ENCODE measurements at regions not wholly inside any gene's neighbourhood (a gene's known extent, or its start where the extent isn't known, plus 50 kb on each side); places are given as distances from the start of the nearest gene placed in this dataset.
A peak's percentile ranks its signal among the peaks of the same experiment; 100 is the strongest.

DNA sequence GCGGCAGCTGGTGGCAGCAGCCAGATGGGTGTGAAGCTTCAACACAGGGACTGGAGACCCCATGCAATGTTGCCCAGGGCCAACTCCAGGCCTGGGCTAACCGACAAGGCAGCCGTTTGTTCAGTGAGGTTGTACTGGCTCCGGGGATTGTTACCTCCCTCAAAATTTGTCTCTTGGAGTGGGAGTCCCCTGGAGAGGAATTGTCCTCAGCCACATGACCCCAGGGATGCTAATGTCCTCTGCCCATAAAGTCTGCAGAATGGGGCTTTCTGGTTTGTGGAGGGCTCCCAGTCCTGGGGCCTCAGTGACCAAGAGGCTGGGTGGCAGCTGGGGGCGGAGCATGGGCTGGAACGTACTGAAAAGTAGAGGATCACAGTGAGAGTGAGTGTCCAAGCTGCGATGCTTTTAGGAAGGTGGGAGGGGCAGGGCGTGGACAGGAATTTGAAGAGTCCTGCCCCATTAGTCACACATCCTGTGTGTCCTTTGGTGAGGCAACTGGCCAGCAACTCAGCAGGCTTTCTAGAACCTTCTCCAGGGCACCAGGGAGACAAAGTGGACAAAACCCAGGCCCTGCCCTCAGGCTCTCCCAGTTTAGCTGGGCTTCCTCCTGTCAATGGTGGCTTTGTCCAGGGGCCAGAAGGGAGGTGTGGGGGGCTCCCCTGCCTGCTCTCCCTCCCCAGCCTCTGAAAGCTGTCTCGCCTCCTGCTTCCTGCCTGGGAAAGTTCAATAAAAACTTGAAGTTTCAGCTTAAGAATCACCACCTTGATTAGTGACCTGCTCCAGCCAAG is 114.0 kb downstream of the NSG2 start:
- H3K27ac ChIP-seq (ENCODE audit: low read depth, low read length): no peak overlapping the region
- Mint-ChIP-seq H3K9me3 (peaks cover 8 to 22% (median 13%) of the 10 kb centered on the region in 5 donors), H3K4me3 (no peak overlapping the region), H3K36me3 (no peaks in the 10 kb centered on the region), H3K4me1 (no peaks in the 10 kb centered on the region), H3K27ac (no peak overlapping the region), H3K27me3 (peaks cover 0 to 1% of the 10 kb centered on the region in 2 donors)
- no peak for DNase-seq
- no peaks in the 10 kb centered on the region for H3K27me3 ChIP-seq (ENCODE audit: insufficient read depth, low read length, poor library complexity, severe bottlenecking)
- no peaks in the 10 kb centered on the region for H3K9me3 ChIP-seq (ENCODE audit: low read length)
- no peaks in the 10 kb centered on the region for H3K4me1 ChIP-seq (ENCODE audit: insufficient read depth, low read length)
- no peaks in the 10 kb centered on the region for H3K36me3 ChIP-seq (ENCODE audit: insufficient read depth, low read length)
- ChIA-PET POLR2A (no interaction called here), CTCF (no interaction called here)
- H3K4me3 ChIP-seq (ENCODE audit: low read length): no peak overlapping the region

DNA sequence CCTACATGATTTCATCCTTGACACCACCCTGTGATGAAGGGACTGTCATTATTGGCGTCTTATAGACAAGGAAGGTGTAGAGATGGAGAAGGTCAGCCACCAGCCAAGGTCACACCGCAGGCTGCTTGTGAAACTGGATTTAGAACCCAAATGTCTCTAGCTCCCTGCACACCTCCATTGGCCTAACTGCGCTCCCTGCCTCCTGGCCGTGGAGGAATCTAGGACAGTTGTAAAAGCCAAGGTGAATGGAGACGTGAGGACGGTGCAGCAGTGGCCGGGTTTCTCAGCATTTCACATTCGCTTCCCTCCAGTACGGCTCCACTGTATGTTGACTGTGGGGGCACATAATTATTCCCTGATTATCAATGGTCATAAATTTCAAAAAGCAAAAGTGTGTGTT is 119.9 kb downstream of the NSG2 start:
- H3K9me3 ChIP-seq (ENCODE audit: low read length): no peaks in the 10 kb centered on the region
- POLR2A ChIA-PET: no interaction called here
- Mint-ChIP-seq H3K27ac (no peak overlapping the region), H3K4me1 (no peaks in the 10 kb centered on the region), H3K27me3 (peaks cover 3 to 6% of the 10 kb centered on the region in 2 donors), H3K36me3 (no peaks in the 10 kb centered on the region), H3K9me3 (peaks cover 0 to 13% (median 7%) of the 10 kb centered on the region in 5 donors), H3K4me3 (no peak overlapping the region)
- no peak overlapping the region for H3K4me3 ChIP-seq (ENCODE audit: low read length)
- H3K36me3 ChIP-seq (ENCODE audit: insufficient read depth, low read length): no peaks in the 10 kb centered on the region
- CTCF ChIA-PET: no interaction called here
- no peak overlapping the region for H3K27ac ChIP-seq (ENCODE audit: low read depth, low read length)
- H3K27me3 ChIP-seq (ENCODE audit: insufficient read depth, low read length, poor library complexity, severe bottlenecking): no peaks in the 10 kb centered on the region
- H3K4me1 ChIP-seq (ENCODE audit: insufficient read depth, low read length): no peaks in the 10 kb centered on the region
- DNase-seq: no peak

DNA sequence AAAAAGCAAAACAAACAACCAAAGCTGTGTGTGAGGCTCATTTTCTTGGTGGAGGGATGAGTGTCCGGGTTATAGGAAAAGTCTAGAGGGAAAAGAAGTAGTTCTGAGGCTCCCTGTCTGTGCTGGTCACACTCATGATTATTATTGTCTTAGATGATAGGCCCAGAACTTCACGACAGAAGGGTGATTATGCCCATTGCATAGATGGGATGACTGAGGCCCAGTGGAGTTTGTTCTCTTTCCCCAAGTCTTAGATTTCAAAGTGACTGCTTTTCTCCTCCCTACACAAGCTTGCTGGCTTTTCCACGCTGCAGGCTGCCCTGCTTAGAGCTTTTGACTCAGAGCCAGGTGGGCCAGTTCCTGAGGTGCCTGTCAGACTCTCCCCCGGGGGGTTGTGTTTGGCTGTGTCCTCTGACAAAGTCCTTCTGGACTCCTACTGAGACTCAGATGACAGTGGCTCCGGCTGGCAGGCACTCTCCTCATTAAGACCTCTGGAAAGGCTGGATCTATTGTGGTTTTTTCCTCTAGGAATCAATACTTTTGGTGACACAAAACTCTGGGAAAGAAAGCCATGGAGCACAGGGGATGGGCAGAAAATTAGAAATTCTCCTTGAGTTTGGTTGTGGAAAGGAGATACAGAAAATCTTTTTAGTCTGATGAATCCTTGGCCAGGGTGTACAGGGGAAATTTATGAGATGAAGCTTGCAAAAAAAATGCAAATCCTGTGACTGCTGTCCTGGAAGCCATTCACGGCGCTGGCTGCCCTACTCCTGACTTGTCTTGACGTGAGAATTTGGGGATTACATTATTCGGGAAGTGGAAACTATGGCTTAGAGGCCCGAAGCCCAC is 120.9 kb downstream of the NSG2 start:
- POLR2A ChIA-PET: no interaction called here
- H3K27me3 Mint-ChIP-seq: peaks cover 3 to 6% of the 10 kb centered on the region in 2 donors
- H3K9me3 Mint-ChIP-seq: peaks cover 0 to 15% (median 7%) of the 10 kb centered on the region in 5 donors
- no peaks in the 10 kb centered on the region for H3K4me1 ChIP-seq (ENCODE audit: insufficient read depth, low read length)
- CTCF ChIA-PET: no interaction called here
- DNase-seq: no peak
- H3K4me1 Mint-ChIP-seq: no peaks in the 10 kb centered on the region
- H3K4me3 ChIP-seq (ENCODE audit: low read length): no peak overlapping the region
- H3K27me3 ChIP-seq (ENCODE audit: insufficient read depth, low read length, poor library complexity, severe bottlenecking): no peaks in the 10 kb centered on the region
- H3K27ac ChIP-seq (ENCODE audit: low read depth, low read length): no peak overlapping the region
- no peak overlapping the region for H3K4me3 Mint-ChIP-seq
- no peaks in the 10 kb centered on the region for H3K9me3 ChIP-seq (ENCODE audit: low read length)
- no peaks in the 10 kb centered on the region for H3K36me3 ChIP-seq (ENCODE audit: insufficient read depth, low read length)
- H3K36me3 Mint-ChIP-seq: no peaks in the 10 kb centered on the region
- H3K27ac Mint-ChIP-seq: no peak overlapping the region

DNA sequence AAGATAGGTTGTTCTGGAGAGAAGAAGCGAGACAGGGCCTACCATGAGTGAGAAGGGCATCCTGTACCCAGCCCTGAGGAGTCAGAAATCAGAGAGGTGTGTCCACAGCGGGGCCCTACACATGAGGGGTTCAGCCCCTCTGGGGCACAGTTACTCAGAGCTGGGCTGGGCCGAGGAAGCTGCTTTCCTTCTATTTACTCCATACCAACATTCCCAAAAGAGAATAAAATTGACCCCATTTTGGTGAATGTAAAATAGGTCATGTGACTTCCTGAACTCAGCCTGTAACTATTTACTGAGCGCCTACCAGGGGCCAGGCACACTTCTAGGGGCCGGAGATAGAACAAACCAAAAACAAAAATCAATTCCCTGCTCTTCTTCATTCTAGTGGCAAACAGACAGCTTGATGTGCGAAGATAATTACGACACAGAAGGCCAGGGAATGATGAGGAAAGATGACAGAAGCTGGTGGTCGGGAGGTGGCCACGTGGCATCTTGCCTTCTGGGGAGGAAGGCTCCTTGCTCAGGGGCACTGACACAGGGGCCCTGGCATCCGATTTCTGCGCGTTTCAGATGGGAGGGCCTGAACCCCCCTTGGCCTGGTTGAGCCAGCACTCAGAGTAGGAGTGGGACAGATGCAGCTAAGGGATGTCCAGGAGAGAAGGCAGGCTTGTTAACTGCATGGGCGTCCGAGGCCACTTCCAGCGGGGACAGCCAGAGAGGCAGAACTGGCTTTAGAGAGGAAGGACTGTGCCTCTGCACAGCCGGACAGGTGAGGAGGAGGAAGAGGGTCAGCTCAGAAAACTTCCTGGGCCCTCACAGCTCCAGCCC is 121.8 kb downstream of the NSG2 start:
- no peak overlapping the region for H3K27ac ChIP-seq (ENCODE audit: low read depth, low read length)
- Mint-ChIP-seq H3K27ac (no peak overlapping the region), H3K27me3 (peaks cover 3 to 6% of the 10 kb centered on the region in 2 donors), H3K9me3 (peaks cover 0 to 15% (median 7%) of the 10 kb centered on the region in 5 donors), H3K4me1 (no peaks in the 10 kb centered on the region), H3K4me3 (no peak overlapping the region), H3K36me3 (no peaks in the 10 kb centered on the region)
- ChIA-PET CTCF (no interaction called here), POLR2A (no interaction called here)
- no peak for DNase-seq
- H3K27me3 ChIP-seq (ENCODE audit: insufficient read depth, low read length, poor library complexity, severe bottlenecking): no peaks in the 10 kb centered on the region
- no peaks in the 10 kb centered on the region for H3K36me3 ChIP-seq (ENCODE audit: insufficient read depth, low read length)
- H3K4me3 ChIP-seq (ENCODE audit: low read length): no peak overlapping the region
- no peaks in the 10 kb centered on the region for H3K9me3 ChIP-seq (ENCODE audit: low read length)
- H3K4me1 ChIP-seq (ENCODE audit: insufficient read depth, low read length): no peaks in the 10 kb centered on the region

DNA sequence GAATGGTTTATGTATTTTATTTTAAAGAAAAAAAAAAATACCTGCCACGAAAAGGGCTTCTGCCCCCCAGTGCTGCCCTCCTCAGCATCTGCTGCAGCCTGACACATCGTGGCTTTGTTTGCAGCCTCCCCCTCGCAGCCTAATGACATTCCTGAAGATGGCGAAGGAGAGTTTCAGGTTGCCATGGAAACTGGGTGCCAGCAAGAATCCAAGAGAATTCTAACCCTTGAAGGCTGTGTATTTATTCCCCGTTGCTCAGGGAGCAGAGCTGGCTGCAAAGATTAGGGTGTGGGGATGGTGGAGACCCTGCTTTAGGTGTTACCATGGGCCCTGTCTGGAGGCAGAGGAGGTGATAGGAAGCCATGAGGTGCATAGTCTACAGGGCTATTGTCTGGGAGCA is 126.6 kb downstream of the NSG2 start:
- Mint-ChIP-seq H3K27ac (no peak overlapping the region), H3K4me3 (no peak overlapping the region), H3K36me3 (no peaks in the 10 kb centered on the region), H3K27me3 (peaks cover 8 to 11% of the 10 kb centered on the region in 2 donors), H3K9me3 (peaks cover 3 to 13% (median 9%) of the 10 kb centered on the region in 5 donors), H3K4me1 (peaks cover 0 to 4% (median 0%) of the 10 kb centered on the region in 3 donors)
- no peaks in the 10 kb centered on the region for H3K36me3 ChIP-seq (ENCODE audit: insufficient read depth, low read length)
- H3K27me3 ChIP-seq (ENCODE audit: insufficient read depth, low read length, poor library complexity, severe bottlenecking): no peaks in the 10 kb centered on the region
- no peaks in the 10 kb centered on the region for H3K9me3 ChIP-seq (ENCODE audit: low read length)
- CTCF ChIA-PET: no interaction called here
- POLR2A ChIA-PET: no interaction called here
- no peaks in the 10 kb centered on the region for H3K4me1 ChIP-seq (ENCODE audit: insufficient read depth, low read length)
- no peak for DNase-seq
- H3K4me3 ChIP-seq (ENCODE audit: low read length): no peak overlapping the region
- H3K27ac ChIP-seq (ENCODE audit: low read depth, low read length): no peak overlapping the region

DNA sequence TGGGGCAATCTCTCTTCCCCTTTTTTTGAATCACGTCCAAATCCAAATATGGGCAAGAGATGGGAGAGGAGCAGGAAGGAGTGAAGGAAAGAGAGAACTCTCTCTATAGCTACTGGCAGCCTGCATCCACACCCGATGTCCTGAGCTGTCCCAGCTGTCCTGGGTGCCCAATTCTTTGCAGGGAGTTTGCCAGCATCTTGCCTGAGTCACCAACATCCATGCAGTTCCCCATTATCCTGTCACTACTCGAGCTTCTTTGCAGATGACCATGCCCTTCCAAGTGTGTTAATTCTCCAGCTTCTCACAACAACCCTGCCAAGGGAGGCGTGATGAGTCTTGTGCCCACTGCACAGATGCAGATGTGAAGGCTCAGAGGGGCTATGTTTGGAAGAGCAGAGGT is 127.1 kb downstream of the NSG2 start:
- no peak for DNase-seq
- Mint-ChIP-seq H3K36me3 (no peaks in the 10 kb centered on the region), H3K4me3 (no peak overlapping the region), H3K27me3 (peaks cover 8 to 11% of the 10 kb centered on the region in 2 donors), H3K4me1 (peaks cover 0 to 4% (median 0%) of the 10 kb centered on the region in 3 donors), H3K9me3 (peaks cover 7 to 11% (median 9%) of the 10 kb centered on the region in 5 donors), H3K27ac (peak overlapping the region in 1 of 8 donors; percentile 15)
- ChIA-PET POLR2A (no interaction called here), CTCF (no interaction called here)
- Histone ChIP-seq H3K4me1 (ENCODE audit: insufficient read depth, low read length) (no peaks in the 10 kb centered on the region), H3K27me3 (ENCODE audit: insufficient read depth, low read length, poor library complexity, severe bottlenecking) (no peaks in the 10 kb centered on the region), H3K4me3 (ENCODE audit: low read length) (no peak overlapping the region), H3K27ac (ENCODE audit: low read depth, low read length) (no peak overlapping the region), H3K36me3 (ENCODE audit: insufficient read depth, low read length) (no peaks in the 10 kb centered on the region), H3K9me3 (ENCODE audit: low read length) (no peaks in the 10 kb centered on the region)

DNA sequence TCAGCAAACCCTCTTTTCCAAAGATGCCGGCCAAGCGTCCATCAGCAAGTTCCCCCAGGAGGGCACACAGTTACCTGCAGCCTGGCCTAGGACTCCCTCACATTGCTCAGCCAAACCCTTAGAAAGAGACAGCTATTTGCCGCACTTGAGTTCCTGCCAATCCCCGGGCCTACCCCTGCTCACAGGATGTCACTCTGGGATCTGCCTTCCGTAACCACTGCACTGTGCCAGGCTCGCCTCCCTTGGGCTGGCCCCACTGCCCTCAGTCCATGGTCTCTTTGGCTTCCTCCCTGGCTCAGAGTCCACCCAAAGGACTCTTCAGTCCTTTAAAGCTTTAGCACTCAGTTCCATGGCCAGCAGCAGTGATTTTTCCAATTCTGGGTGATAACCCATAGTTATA is 128.3 kb downstream of the NSG2 start:
- ChIA-PET CTCF (no interaction called here), POLR2A (no interaction called here)
- peaks cover 4 to 8% (median 7%) of the 10 kb centered on the region in 5 donors for H3K9me3 Mint-ChIP-seq
- no peak overlapping the region for H3K27ac Mint-ChIP-seq
- Histone ChIP-seq H3K9me3 (ENCODE audit: low read length) (no peaks in the 10 kb centered on the region), H3K4me3 (ENCODE audit: low read length) (no peak overlapping the region), H3K27ac (ENCODE audit: low read depth, low read length) (no peak overlapping the region), H3K36me3 (ENCODE audit: insufficient read depth, low read length) (no peaks in the 10 kb centered on the region), H3K27me3 (ENCODE audit: insufficient read depth, low read length, poor library complexity, severe bottlenecking) (no peaks in the 10 kb centered on the region), H3K4me1 (ENCODE audit: insufficient read depth, low read length) (no peaks in the 10 kb centered on the region)
- no peak overlapping the region for H3K4me3 Mint-ChIP-seq
- H3K27me3 Mint-ChIP-seq: peaks cover 9 to 15% of the 10 kb centered on the region in 2 donors
- DNase-seq: no peak
- peaks cover 0 to 4% (median 0%) of the 10 kb centered on the region in 3 donors for H3K4me1 Mint-ChIP-seq
- H3K36me3 Mint-ChIP-seq: no peaks in the 10 kb centered on the region
